ENCODE measurements at regions not wholly inside any gene's neighbourhood (a gene's known extent, or its start where the extent isn't known, plus 50 kb on each side); places are given as distances from the start of the nearest gene placed in this dataset.
"Not testable (repeated sequence)": the region's sequence is repeated elsewhere in the genome, so short reads cannot be mapped to it uniquely, and the experiment has no call there.

DNA sequence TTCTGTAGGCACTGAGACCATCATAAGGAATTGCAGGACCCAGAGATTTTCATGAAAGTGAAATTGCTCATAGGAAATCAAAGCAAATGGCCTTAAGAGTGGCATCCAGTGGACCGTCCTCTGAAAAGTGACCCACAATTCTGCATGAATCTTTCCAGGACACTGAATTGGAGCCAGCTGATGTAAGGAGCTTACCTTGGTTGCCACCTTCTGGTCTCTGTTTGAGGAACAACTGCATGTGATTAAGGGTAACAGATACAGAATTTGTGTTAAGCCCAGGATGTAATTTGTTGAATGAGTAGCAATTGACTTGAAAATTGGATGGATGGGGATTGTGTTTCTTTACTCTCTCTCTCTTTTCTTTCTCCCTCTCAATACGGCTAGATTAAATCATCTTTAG lies 49.9 kb upstream of the GAS1 start:
- DNase-seq = peak in 1 of 2 experiments; percentile 52

- DNase-seq = no peak
These were observed 50.6 kb upstream of the GAS1 start for GRCh38 chr9:86997951-86998350.

GRCh38 chr9:87002517-87002916 lies 55.2 kb upstream of the GAS1 start:
- no peak for DNase-seq

DNA sequence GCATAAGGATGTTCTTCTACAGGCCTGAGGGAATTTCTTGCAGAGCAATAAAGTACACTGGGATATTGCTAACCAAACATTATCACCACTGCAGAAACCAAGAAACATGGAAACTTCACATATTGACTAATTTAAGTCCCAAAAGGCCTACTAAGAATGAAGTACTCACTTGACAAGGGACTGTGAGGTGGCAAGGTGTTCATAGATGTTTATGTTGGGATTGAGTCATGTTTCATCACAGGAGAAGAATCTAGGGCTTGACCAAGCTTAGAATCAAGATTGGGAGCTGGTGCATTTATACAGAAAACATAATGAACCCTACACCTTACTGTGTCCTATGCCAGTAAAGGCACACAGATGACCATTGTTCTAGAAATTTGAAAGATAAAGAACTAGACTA lies 56.7 kb upstream of the GAS1 start:
- no peak for DNase-seq

- no peak for DNase-seq
These were observed 59.6 kb upstream of the GAS1 start for GRCh38 chr9:87006956-87007355.

GRCh38 chr9:87007711-87008366 lies 60.5 kb upstream of the GAS1 start:
- no peak for DNase-seq

GRCh38 chr9:87008667-87009066 lies 61.4 kb upstream of the GAS1 start:
- no peak for DNase-seq

DNA sequence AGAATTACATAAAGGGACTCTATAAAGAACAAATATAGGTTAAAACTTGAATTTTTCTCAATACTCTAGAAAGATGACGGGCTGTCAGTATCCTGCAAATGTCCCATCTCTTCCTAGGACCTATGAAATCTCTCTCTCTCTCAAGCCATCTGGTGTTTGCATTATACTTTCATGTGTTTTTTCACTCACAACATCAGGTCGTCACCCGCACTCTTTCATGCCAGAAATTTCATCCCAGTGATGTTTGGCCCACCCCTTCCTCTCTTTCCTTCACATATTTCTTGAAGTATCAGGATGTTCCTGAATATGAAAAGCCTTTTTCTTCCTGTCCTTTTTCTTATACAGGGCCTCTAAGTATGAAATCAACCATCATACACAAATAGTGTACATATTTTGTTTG lies 63.3 kb upstream of the GAS1 start:
- DNase-seq = no peak

DNA sequence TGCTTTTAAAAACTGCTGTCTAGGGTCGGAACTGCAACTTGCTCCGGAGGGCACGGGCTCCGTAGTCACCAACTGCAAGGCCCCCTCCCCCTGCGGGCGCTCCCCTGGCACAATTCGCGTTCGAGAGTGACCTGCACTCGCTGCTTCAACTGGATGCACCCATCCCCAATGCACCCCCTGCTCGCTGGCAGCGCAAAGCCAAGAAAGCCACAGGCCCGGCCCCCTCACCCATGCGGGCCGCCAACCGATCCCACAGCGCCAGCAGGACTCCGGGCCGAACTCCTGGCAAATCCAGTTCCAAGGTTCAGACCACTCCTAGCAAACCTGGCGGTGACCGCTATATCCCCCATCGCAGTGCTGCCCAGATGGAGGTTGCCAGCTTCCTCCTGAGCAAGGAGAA lies 64.2 kb upstream of the GAS1 start:
- no peak for DNase-seq

- DNase-seq = no peak
These were observed 66.2 kb upstream of the GAS1 start for GRCh38 chr9:87013490-87013889.

DNA sequence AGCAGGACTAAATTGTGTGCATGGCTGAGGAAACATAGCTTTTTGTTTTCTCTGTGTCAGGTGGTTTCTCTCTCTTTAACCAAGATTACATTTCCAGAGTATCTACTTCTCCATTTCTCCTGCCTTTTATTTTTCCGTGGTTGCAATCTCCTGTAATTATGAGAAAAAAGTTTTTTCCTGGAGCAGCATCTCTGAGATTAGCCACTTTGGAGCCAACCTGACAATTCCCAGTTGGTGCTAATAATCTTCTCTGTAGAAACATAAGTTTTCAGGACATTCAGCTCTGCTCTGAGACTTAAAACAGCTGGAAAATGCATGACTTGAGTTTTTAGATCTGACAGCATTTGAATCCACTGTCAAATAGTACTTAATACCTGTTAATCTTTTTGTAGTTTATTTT lies 67.1 kb upstream of the GAS1 start:
- DNase-seq = no peak

DNA sequence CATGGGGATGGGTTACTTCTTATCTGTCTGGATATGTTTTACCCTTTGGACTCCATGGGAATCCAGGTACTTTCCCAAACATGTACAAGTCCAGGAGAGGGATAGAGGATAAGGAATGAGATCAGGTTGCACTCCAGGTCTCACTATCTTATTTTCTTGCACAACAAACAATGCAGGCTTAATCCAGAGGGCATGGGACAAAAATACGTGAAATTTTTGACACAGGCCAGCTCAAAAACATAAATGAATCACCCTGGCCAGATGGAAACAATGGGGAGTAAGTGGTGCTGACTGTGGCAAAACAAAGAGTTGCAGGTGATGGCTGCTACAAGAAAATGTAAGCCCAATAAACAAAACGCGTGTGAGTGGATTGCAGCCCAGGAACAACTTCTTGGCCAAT lies 69.4 kb upstream of the GAS1 start:
- no peak for DNase-seq

- DNase-seq = no peak
These were observed 73.1 kb upstream of the GAS1 start for GRCh38 chr9:87020169-87020950.

DNA sequence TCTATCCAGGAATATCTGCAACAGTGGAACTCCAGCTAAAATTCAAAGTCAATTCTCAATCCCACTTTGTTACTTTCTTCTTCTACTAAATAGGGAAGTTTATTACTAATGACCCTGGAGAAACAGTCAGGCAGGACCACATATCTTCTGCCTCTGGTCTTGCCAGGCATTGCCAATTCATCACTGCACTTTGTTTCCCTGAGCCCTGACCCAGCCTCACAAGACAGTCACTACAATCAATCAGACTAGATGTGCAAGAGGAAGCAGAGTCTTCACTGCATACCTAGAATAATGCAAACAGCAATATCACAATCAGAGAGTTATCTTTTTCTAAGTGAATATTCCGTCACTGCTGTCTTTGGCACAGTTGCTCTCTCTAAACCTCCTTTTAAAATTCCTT lies 74.9 kb upstream of the GAS1 start:
- DNase-seq = no peak

DNA sequence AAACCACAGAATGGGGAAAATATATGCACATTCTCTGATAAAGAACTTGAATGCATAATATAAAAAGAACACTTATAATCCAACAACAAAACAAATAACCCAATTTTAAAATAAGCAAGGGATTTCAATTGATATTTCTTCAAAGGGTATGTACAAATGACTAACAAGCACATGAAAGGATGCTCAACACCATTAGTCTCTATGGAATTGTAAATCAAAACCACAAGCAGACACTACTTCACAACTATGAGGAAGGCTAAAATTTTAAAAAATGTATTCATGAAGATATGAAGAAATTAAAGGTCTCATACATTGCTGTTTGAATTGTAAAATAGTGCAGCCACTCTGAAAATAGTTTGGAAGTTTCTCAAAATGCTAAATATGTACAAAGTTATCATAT lies 78.9 kb upstream of the GAS1 start:
- DNase-seq = no peak

DNA sequence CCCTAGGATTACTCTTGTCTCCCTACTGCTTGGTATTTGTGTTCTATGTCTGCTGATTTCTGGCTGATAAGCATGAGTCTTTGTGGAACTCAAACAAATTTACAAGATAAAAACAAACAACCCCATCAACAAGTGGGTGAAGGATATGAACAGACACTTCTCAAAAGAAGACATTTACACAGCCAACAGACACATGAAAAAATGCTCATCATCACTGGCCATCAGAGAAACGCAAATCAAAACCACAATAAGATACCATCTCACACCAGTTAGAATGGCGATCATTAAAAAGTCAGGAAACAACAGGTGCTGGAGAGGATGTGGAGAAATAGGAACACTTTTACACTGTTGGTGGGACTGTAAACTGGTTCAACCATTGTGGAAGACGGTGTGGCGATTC lies 81.5 kb upstream of the GAS1 start:
- not testable (repeated sequence) for DNase-seq

DNA sequence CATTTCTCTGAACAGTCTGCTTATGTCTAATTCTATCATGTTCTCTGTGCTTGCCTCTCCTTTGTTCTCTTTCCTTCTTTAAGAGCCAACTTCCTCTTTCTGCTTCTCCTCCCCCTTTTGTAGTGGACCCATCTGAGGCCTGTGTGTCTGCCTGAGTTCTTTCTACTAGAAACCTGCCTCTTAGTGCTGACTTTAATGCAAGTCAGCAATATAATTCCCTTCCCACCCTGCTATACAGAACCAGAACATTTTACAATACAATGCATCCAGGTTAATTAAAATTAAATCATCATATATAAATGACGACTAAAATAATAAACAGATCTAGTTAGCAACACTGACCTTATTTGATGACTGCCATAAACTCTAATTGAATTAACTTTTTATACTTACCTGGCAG lies 82.6 kb upstream of the GAS1 start:
- DNase-seq = no peak

GRCh38 chr9:87034841-87035240 lies 87.5 kb upstream of the GAS1 start:
- DNase-seq = no peak

- no peak for DNase-seq
These were observed 88.6 kb upstream of the GAS1 start for GRCh38 chr9:87035879-87036278.

- no peak for DNase-seq
These were observed 89.2 kb upstream of the GAS1 start for GRCh38 chr9:87036506-87036905.

DNA sequence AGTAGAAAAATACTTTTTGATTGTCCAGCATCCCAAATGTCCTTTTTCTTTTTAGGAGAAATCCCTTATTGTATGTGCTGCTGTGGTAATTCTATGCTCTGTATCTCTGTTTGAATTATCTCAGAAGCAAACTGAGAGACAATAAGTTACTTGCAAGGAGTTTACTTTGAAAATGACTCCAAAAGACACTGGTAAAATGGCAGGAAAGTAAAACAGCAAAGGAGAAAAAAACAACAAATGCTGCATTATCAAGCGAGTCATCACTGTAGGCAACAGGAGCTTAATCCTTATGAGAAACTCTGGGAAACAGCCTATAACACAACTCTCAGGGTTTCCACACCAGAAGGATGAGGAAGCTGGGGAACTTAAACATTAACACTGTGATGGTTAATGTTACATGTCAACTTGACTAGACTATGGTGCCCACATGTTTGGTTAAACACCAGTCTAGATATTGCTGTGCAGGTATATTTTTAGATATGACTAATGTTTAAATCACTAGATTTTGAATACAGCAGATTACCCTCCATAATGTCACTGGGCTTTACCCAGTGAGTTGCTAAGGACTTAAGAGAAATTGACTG lies 92.6 kb upstream of the GAS1 start:
- DNase-seq = no peak

GRCh38 chr9:87040410-87041009 lies 93.2 kb upstream of the GAS1 start:
- no peak for DNase-seq

GRCh38 chr9:87041553-87042235 lies 94.4 kb upstream of the GAS1 start:
- not testable (repeated sequence) for DNase-seq
